ENCODE measurements at regions not wholly inside any gene's neighbourhood (a gene's known extent, or its start where the extent isn't known, plus 50 kb on each side); places are given as distances from the start of the nearest gene placed in this dataset.

- no peaks in the 10 kb centered on the region for H3K36me3 ChIP-seq (ENCODE audit: insufficient read depth, low read length)
- H3K27ac ChIP-seq (ENCODE audit: low read length): no peak overlapping the region
- no peak overlapping the region for H3K4me2 ChIP-seq (ENCODE audit: low read length)
- no peak overlapping the region for H3K4me3 ChIP-seq (ENCODE audit: low read length)
- TF ChIP-seq CTCF (IDR thresholded peaks at IDR 0.05; ENCODE audit: poor library complexity, severe bottlenecking) (no peak), SMC3 (conservative IDR thresholded peaks at IDR 0.05; ENCODE audit: poor library complexity) (no peak), TAF1 (IDR thresholded peaks at IDR 0.05; ENCODE audit: low read depth) (no peak), EZH2 (IDR thresholded peaks at IDR 0.05; ENCODE audit: borderline replicate concordance, insufficient read depth, low read length, poor library complexity, severe bottlenecking) (no peak)
- no peak overlapping the region for H3K9ac ChIP-seq (ENCODE audit: low read length)
- no peaks in the 10 kb centered on the region for H4K20me1 ChIP-seq (ENCODE audit: insufficient read depth)
- no peaks in the 10 kb centered on the region for H3K9me2 ChIP-seq (ENCODE audit: insufficient read depth, low read length)
- H3F3A ChIP-seq (ENCODE audit: insufficient read depth, low read length, poor library complexity, severe bottlenecking): no peaks in the 10 kb centered on the region
- H3K27me3 ChIP-seq (ENCODE audit: insufficient read depth, low read depth, low read length): no peaks in the 10 kb centered on the region
- H3K9me3 ChIP-seq (ENCODE audit: low read length): no peaks in the 10 kb centered on the region
- no peak overlapping the region for H2AFZ ChIP-seq (ENCODE audit: low read depth, low read length)
- H3K79me2 ChIP-seq (replicated peaks; ENCODE audit: insufficient read depth, low read length): no peaks in the 10 kb centered on the region
Observed at GRCh38 chr20:56897958-56898349, 268.8 kb downstream of the TFAP2C start.

- no peaks in the 10 kb centered on the region for H3F3A ChIP-seq (ENCODE audit: insufficient read depth, low read length, poor library complexity, severe bottlenecking)
Observed at GRCh38 chr20:56899506-56899905, 270.4 kb downstream of the TFAP2C start.

More at GRCh38 chr20:56899506-56899905, 270.4 kb downstream of the TFAP2C start:
- Histone ChIP-seq H3K9me2 (ENCODE audit: insufficient read depth, low read length) (no peaks in the 10 kb centered on the region), H4K20me1 (ENCODE audit: insufficient read depth) (no peaks in the 10 kb centered on the region), H3K79me2 (replicated peaks; ENCODE audit: insufficient read depth, low read length) (no peaks in the 10 kb centered on the region), H3K4me3 (ENCODE audit: low read length) (no peak overlapping the region), H3K27ac (ENCODE audit: low read length) (no peak overlapping the region), H3K36me3 (ENCODE audit: insufficient read depth, low read length) (no peaks in the 10 kb centered on the region), H3K9me3 (ENCODE audit: low read length) (no peaks in the 10 kb centered on the region), H3K4me2 (ENCODE audit: low read length) (no peak overlapping the region), H2AFZ (ENCODE audit: low read depth, low read length) (no peak overlapping the region), H3K9ac (ENCODE audit: low read length) (no peak overlapping the region), H3K27me3 (ENCODE audit: insufficient read depth, low read depth, low read length) (no peaks in the 10 kb centered on the region)
- no peak for TF ChIP-seq CTCF (IDR thresholded peaks at IDR 0.05; ENCODE audit: poor library complexity, severe bottlenecking)
- TF ChIP-seq MXI1 (conservative IDR thresholded peaks at IDR 0.05; ENCODE audit: poor library complexity, severe bottlenecking): no peak
- no peak for TF ChIP-seq POLR2AphosphoS5 (IDR thresholded peaks at IDR 0.05)
- TF ChIP-seq TAF1 (IDR thresholded peaks at IDR 0.05; ENCODE audit: low read depth): no peak
- no peak for TF ChIP-seq REST (IDR thresholded peaks at IDR 0.05; ENCODE audit: borderline replicate concordance)
- no peak for TF ChIP-seq SMC3 (conservative IDR thresholded peaks at IDR 0.05; ENCODE audit: poor library complexity)
- no peak for TF ChIP-seq EZH2 (IDR thresholded peaks at IDR 0.05; ENCODE audit: borderline replicate concordance, insufficient read depth, low read length, poor library complexity, severe bottlenecking)
- TF ChIP-seq RAD21 (conservative IDR thresholded peaks at IDR 0.05): no peak
- TF ChIP-seq EP300 (conservative IDR thresholded peaks at IDR 0.05; ENCODE audit: poor library complexity, severe bottlenecking): no peak
